ENCODE measurements at regions not wholly inside any gene's neighbourhood (a gene's known extent, or its start where the extent isn't known, plus 50 kb on each side); places are given as distances from the start of the nearest gene placed in this dataset.

GRCh38 chr18:68427951-68428401 is 286.9 kb downstream of the TMX3 start:
- Histone ChIP-seq H3K4me1 (no peaks in the 10 kb centered on the region), H3K27ac (no peak overlapping the region), H3K4me3 (ENCODE audit: low read depth, low read length) (no peak overlapping the region), H3K79me2 (no peaks in the 10 kb centered on the region), H2AFZ (no peak overlapping the region), H3K4me2 (ENCODE audit: low read length) (no peak overlapping the region), H3K9me3 (ENCODE audit: control insufficient read depth, low read length) (no peaks in the 10 kb centered on the region), H3K9ac (no peak overlapping the region), H3K36me3 (ENCODE audit: control insufficient read depth, insufficient read depth, low read length) (no peaks in the 10 kb centered on the region), H3K27me3 (ENCODE audit: control insufficient read depth, insufficient read depth, low read length) (no peaks in the 10 kb centered on the region)
- TF ChIP-seq CTCF (IDR thresholded peaks at IDR 0.05), result no peak

GRCh38 chr18:68426731-68427315 is 288.1 kb downstream of the TMX3 start:
- H3K79me2 ChIP-seq, result no peaks in the 10 kb centered on the region
- no peaks in the 10 kb centered on the region for H3K36me3 ChIP-seq (ENCODE audit: control insufficient read depth, insufficient read depth, low read length)
- no peaks in the 10 kb centered on the region for H3K27me3 ChIP-seq (ENCODE audit: control insufficient read depth, insufficient read depth, low read length)
- no peak for TF ChIP-seq CTCF (IDR thresholded peaks at IDR 0.05)
- H3K9ac ChIP-seq, result no peak overlapping the region
- no peak overlapping the region for H3K27ac ChIP-seq
- H3K4me3 ChIP-seq (ENCODE audit: low read depth, low read length), result no peak overlapping the region
- no peaks in the 10 kb centered on the region for H3K9me3 ChIP-seq (ENCODE audit: control insufficient read depth, low read length)
- H3K4me1 ChIP-seq, result no peaks in the 10 kb centered on the region
- H2AFZ ChIP-seq, result no peak overlapping the region
- no peak overlapping the region for H3K4me2 ChIP-seq (ENCODE audit: low read length)

- no peak overlapping the region for H3K9ac ChIP-seq
- H3K9me3 ChIP-seq (ENCODE audit: control insufficient read depth, low read length), result no peaks in the 10 kb centered on the region
- H3K4me1 ChIP-seq, result no peaks in the 10 kb centered on the region
- TF ChIP-seq CTCF (IDR thresholded peaks at IDR 0.05), result no peak
- H3K4me3 ChIP-seq (ENCODE audit: low read depth, low read length), result no peak overlapping the region
- no peaks in the 10 kb centered on the region for H3K79me2 ChIP-seq
- no peaks in the 10 kb centered on the region for H3K27me3 ChIP-seq (ENCODE audit: control insufficient read depth, insufficient read depth, low read length)
- no peak overlapping the region for H3K4me2 ChIP-seq (ENCODE audit: low read length)
- H2AFZ ChIP-seq, result no peak overlapping the region
- H3K27ac ChIP-seq, result no peak overlapping the region
- H3K36me3 ChIP-seq (ENCODE audit: control insufficient read depth, insufficient read depth, low read length), result no peaks in the 10 kb centered on the region
Measured at GRCh38 chr18:68418881-68419280, 296.0 kb downstream of the TMX3 start.

GRCh38 chr18:68418226-68418868 is 296.6 kb downstream of the TMX3 start:
- TF ChIP-seq CTCF (IDR thresholded peaks at IDR 0.05), result no peak
- Histone ChIP-seq H3K4me2 (ENCODE audit: low read length) (no peak overlapping the region), H3K79me2 (no peaks in the 10 kb centered on the region), H3K36me3 (ENCODE audit: control insufficient read depth, insufficient read depth, low read length) (no peaks in the 10 kb centered on the region), H3K27ac (no peak overlapping the region), H3K9me3 (ENCODE audit: control insufficient read depth, low read length) (no peaks in the 10 kb centered on the region), H2AFZ (no peak overlapping the region), H3K9ac (no peak overlapping the region), H3K4me3 (ENCODE audit: low read depth, low read length) (no peak overlapping the region), H3K27me3 (ENCODE audit: control insufficient read depth, insufficient read depth, low read length) (no peaks in the 10 kb centered on the region), H3K4me1 (no peaks in the 10 kb centered on the region)

GRCh38 chr18:68417826-68418225 is 297.1 kb downstream of the TMX3 start:
- H3K9ac ChIP-seq, result no peak overlapping the region
- no peak overlapping the region for H3K4me3 ChIP-seq (ENCODE audit: low read depth, low read length)
- no peak overlapping the region for H3K27ac ChIP-seq
- H3K27me3 ChIP-seq (ENCODE audit: control insufficient read depth, insufficient read depth, low read length), result no peaks in the 10 kb centered on the region
- no peak for TF ChIP-seq CTCF (IDR thresholded peaks at IDR 0.05)
- no peaks in the 10 kb centered on the region for H3K79me2 ChIP-seq
- H3K36me3 ChIP-seq (ENCODE audit: control insufficient read depth, insufficient read depth, low read length), result no peaks in the 10 kb centered on the region
- no peak overlapping the region for H3K4me2 ChIP-seq (ENCODE audit: low read length)
- no peak overlapping the region for H2AFZ ChIP-seq
- H3K9me3 ChIP-seq (ENCODE audit: control insufficient read depth, low read length), result no peaks in the 10 kb centered on the region
- H3K4me1 ChIP-seq, result no peaks in the 10 kb centered on the region

Measured in parathyroid adenoma (tissue), 2 donors.